ENCODE measurements at regions not wholly inside any gene's neighbourhood (a gene's known extent, or its start where the extent isn't known, plus 50 kb on each side); places are given as distances from the start of the nearest gene placed in this dataset.

- Mint-ChIP-seq H3K27ac (no peak overlapping the region), H3K9me3 (peaks cover 0 to 2% (median 0%) of the 10 kb centered on the region in 9 donors), H3K4me1 (no peaks in the 10 kb centered on the region), H3K27me3 (peaks cover 0 to 44% (median 24%) of the 10 kb centered on the region in 5 donors), H3K36me3 (no peaks in the 10 kb centered on the region), H3K4me3 (no peak overlapping the region)
- DNase-seq, result no peak
- POLR2A ChIA-PET, result no interaction called here
- no peak for ATAC-seq
Measured at GRCh38 chr22:48477031-48477721, 1350.5 kb downstream of the BRD1 start.

- ATAC-seq (no peak), DNase-seq (no peak)
- H3K4me1 Mint-ChIP-seq, result no peaks in the 10 kb centered on the region
- POLR2A ChIA-PET, result no interaction called here
- H3K4me3 Mint-ChIP-seq, result no peak overlapping the region
- H3K27ac Mint-ChIP-seq, result no peak overlapping the region
- H3K9me3 Mint-ChIP-seq, result no peaks in the 10 kb centered on the region
- H3K27me3 Mint-ChIP-seq, result peaks cover 0 to 50% (median 24%) of the 10 kb centered on the region in 5 donors
- H3K36me3 Mint-ChIP-seq, result no peaks in the 10 kb centered on the region
Measured at GRCh38 chr22:48476577-48476976, 1351.1 kb downstream of the BRD1 start.

- no peaks in the 10 kb centered on the region for H3K9me3 Mint-ChIP-seq
- ATAC-seq, result no peak
- no peaks in the 10 kb centered on the region for H3K4me1 Mint-ChIP-seq
Measured at GRCh38 chr22:48475661-48476345, 1351.9 kb downstream of the BRD1 start.

GRCh38 chr22:48474881-48475280, 1352.8 kb downstream of the BRD1 start:
- Mint-ChIP-seq H3K4me1 (no peaks in the 10 kb centered on the region), H3K4me3 (no peak overlapping the region), H3K27ac (no peak overlapping the region), H3K9me3 (no peaks in the 10 kb centered on the region), H3K27me3 (peaks cover 1 to 54% (median 24%) of the 10 kb centered on the region in 5 donors), H3K36me3 (no peaks in the 10 kb centered on the region)
- POLR2A ChIA-PET, result no interaction called here
- ATAC-seq, result no peak
- DNase-seq, result no peak

More at GRCh38 chr22:48475661-48476345, 1351.9 kb downstream of the BRD1 start:
- H3K27me3 Mint-ChIP-seq, result peaks cover 0 to 54% (median 24%) of the 10 kb centered on the region in 5 donors
- POLR2A ChIA-PET, result no interaction called here
- no peak overlapping the region for H3K27ac Mint-ChIP-seq
- no peak overlapping the region for H3K4me3 Mint-ChIP-seq
- no peaks in the 10 kb centered on the region for H3K36me3 Mint-ChIP-seq
- DNase-seq, result no peak

- no peaks in the 10 kb centered on the region for H3K36me3 Mint-ChIP-seq
Measured at GRCh38 chr22:48473202-48473601, 1354.5 kb downstream of the BRD1 start.

GRCh38 chr22:48464246-48464645, 1363.4 kb downstream of the BRD1 start:
- H3K27me3 Mint-ChIP-seq, result peaks cover 5 to 11% (median 10%) of the 10 kb centered on the region in 5 donors
- ATAC-seq, result no peak
- POLR2A ChIA-PET, result no interaction called here
- no peak for DNase-seq
- no peaks in the 10 kb centered on the region for H3K36me3 Mint-ChIP-seq
- H3K27ac Mint-ChIP-seq, result no peak overlapping the region
- peaks cover 0 to 3% (median 0%) of the 10 kb centered on the region in 9 donors for H3K9me3 Mint-ChIP-seq
- H3K4me1 Mint-ChIP-seq, result no peaks in the 10 kb centered on the region
- H3K4me3 Mint-ChIP-seq, result no peak overlapping the region

More at GRCh38 chr22:48473202-48473601, 1354.5 kb downstream of the BRD1 start:
- Mint-ChIP-seq H3K9me3 (peaks cover 0 to 1% (median 0%) of the 10 kb centered on the region in 9 donors), H3K27ac (no peak overlapping the region), H3K4me1 (no peaks in the 10 kb centered on the region), H3K4me3 (no peak overlapping the region), H3K27me3 (peaks cover 1 to 54% (median 24%) of the 10 kb centered on the region in 5 donors)
- POLR2A ChIA-PET, result no interaction called here
- DNase-seq (no peak), ATAC-seq (no peak)

- Mint-ChIP-seq H3K27ac (no peak overlapping the region), H3K36me3 (no peaks in the 10 kb centered on the region), H3K4me3 (no peak overlapping the region), H3K27me3 (peaks cover 5 to 20% (median 14%) of the 10 kb centered on the region in 5 donors), H3K4me1 (no peaks in the 10 kb centered on the region), H3K9me3 (peaks cover 0 to 1% (median 0%) of the 10 kb centered on the region in 9 donors)
- POLR2A ChIA-PET, result no interaction called here
- no peak for ATAC-seq
- no peak for DNase-seq
Measured at GRCh38 chr22:48459859-48460823, 1367.5 kb downstream of the BRD1 start.

- Mint-ChIP-seq H3K27me3 (peaks cover 1 to 17% (median 11%) of the 10 kb centered on the region in 5 donors), H3K9me3 (peaks cover 0 to 1% (median 0%) of the 10 kb centered on the region in 9 donors), H3K4me3 (no peak overlapping the region), H3K27ac (no peak overlapping the region), H3K4me1 (no peaks in the 10 kb centered on the region), H3K36me3 (no peaks in the 10 kb centered on the region)
- POLR2A ChIA-PET, result no interaction called here
- ATAC-seq (no peak), DNase-seq (no peak)
Measured at GRCh38 chr22:48459259-48459658, 1368.4 kb downstream of the BRD1 start.

GRCh38 chr22:48456449-48456848, 1371.2 kb downstream of the BRD1 start:
- Mint-ChIP-seq H3K27me3 (peaks cover 0 to 13% (median 4%) of the 10 kb centered on the region in 5 donors), H3K36me3 (no peaks in the 10 kb centered on the region), H3K27ac (no peak overlapping the region), H3K4me3 (no peak overlapping the region), H3K9me3 (peaks cover 0 to 1% (median 0%) of the 10 kb centered on the region in 9 donors), H3K4me1 (no peaks in the 10 kb centered on the region)
- POLR2A ChIA-PET, result no interaction called here
- ATAC-seq, result no peak
- no peak for DNase-seq

- H3K4me3 Mint-ChIP-seq, result no peak overlapping the region
- no peaks in the 10 kb centered on the region for H3K9me3 Mint-ChIP-seq
- peak overlapping the region in 1 of 10 donors; percentile 68 for H3K27ac Mint-ChIP-seq
- peaks cover 0 to 17% (median 7%) of the 10 kb centered on the region in 5 donors for H3K27me3 Mint-ChIP-seq
- POLR2A ChIA-PET, result no interaction called here
- DNase-seq, result no peak
- no peaks in the 10 kb centered on the region for H3K36me3 Mint-ChIP-seq
- no peak for ATAC-seq
- H3K4me1 Mint-ChIP-seq, result no peaks in the 10 kb centered on the region
Measured at GRCh38 chr22:48453751-48454485, 1373.8 kb downstream of the BRD1 start.

- peaks cover 0 to 17% (median 7%) of the 10 kb centered on the region in 5 donors for H3K27me3 Mint-ChIP-seq
- H3K9me3 Mint-ChIP-seq, result no peaks in the 10 kb centered on the region
- no peak for ATAC-seq
- no peaks in the 10 kb centered on the region for H3K4me1 Mint-ChIP-seq
- no peak for DNase-seq
- no peak overlapping the region for H3K27ac Mint-ChIP-seq
- no peak overlapping the region for H3K4me3 Mint-ChIP-seq
- POLR2A ChIA-PET, result no interaction called here
- H3K36me3 Mint-ChIP-seq, result no peaks in the 10 kb centered on the region
Measured at GRCh38 chr22:48453171-48453570, 1374.5 kb downstream of the BRD1 start.

- H3K9me3 Mint-ChIP-seq, result no peaks in the 10 kb centered on the region
- H3K36me3 Mint-ChIP-seq, result no peaks in the 10 kb centered on the region
- no peak overlapping the region for H3K4me3 Mint-ChIP-seq
- POLR2A ChIA-PET, result no interaction called here
- peaks cover 0 to 15% (median 7%) of the 10 kb centered on the region in 5 donors for H3K27me3 Mint-ChIP-seq
- no peak for ATAC-seq
- H3K4me1 Mint-ChIP-seq, result no peaks in the 10 kb centered on the region
- DNase-seq, result no peak
- H3K27ac Mint-ChIP-seq, result no peak overlapping the region
Measured at GRCh38 chr22:48452766-48453165, 1374.9 kb downstream of the BRD1 start.

All from naive thymus-derived CD8-positive, alpha-beta T cell (primary cell).